Lower leg skin (tissue), 4 donors: ENCODE measurements at regions not wholly inside any gene's neighbourhood (a gene's known extent, or its start where the extent isn't known, plus 50 kb on each side); places are given as distances from the start of the nearest gene placed in this dataset.
"Not testable (repeated sequence)": the region's sequence is repeated elsewhere in the genome, so short reads cannot be mapped to it uniquely, and the experiment has no call there.

Experiments used
- DNase-seq, 2 donors: peaks; one replicate each; pipeline ENCODE4 v3.0.0-alpha.2; 2019; ENCODE audit warnings: low spot score in 2 of 2
- H3K4me3 ChIP-seq: fragments of 200-600 bp; sonication (generic); 2 replicates; pipeline ENCODE4 v1.5.1; 2017; ENCODE audit warnings: mild to moderate bottlenecking, low read depth; ENCODE audit not compliant: poor library complexity, severe bottlenecking
- POLR2A ChIP-seq, 2 donors: fragments of 450-650 bp; IDR thresholded peaks; one replicate each; pipeline ENCODE4 v1.6.1; 2016 to 2017; ENCODE audit warnings: antibody characterized with exemption in 2 of 2, mild to moderate bottlenecking in 1 of 2, moderate library complexity in 1 of 2
- WGBS, 2 donors: methylation state at CpG; one replicate each; pipeline ENCODE4 v1.1.5; 2018; 5-methylcytosine and 5-hydroxymethylcytosine counted together
- intact Hi-C: fragments of 100-400 bp; cut with DNase I; formaldehyde crosslinking; loops from one replicate; pipeline ENCODE4 v1.15.0; 2023; ENCODE audit warnings: low total_unique reads
- TF ChIP-seq, protein P1 (sequence below), 3 donors: fragments of 450-650 bp; IDR thresholded peaks; one replicate each; pipeline ENCODE4 v1.5.1; 2016; ENCODE audit warnings: antibody characterized with exemption in 3 of 3, mild to moderate bottlenecking in 3 of 3, moderate library complexity in 2 of 3

- DNase-seq: peak in 1 of 2 donors; percentile 52
- intact Hi-C loops: no loop called here
- 64 to 69% methylated on average over 3 of the region's 3 CpGs for WGBS, 2 donors
- no peak for TF ChIP-seq POLR2A (IDR thresholded peaks at IDR 0.05)
- TF ChIP-seq, protein P1, sequence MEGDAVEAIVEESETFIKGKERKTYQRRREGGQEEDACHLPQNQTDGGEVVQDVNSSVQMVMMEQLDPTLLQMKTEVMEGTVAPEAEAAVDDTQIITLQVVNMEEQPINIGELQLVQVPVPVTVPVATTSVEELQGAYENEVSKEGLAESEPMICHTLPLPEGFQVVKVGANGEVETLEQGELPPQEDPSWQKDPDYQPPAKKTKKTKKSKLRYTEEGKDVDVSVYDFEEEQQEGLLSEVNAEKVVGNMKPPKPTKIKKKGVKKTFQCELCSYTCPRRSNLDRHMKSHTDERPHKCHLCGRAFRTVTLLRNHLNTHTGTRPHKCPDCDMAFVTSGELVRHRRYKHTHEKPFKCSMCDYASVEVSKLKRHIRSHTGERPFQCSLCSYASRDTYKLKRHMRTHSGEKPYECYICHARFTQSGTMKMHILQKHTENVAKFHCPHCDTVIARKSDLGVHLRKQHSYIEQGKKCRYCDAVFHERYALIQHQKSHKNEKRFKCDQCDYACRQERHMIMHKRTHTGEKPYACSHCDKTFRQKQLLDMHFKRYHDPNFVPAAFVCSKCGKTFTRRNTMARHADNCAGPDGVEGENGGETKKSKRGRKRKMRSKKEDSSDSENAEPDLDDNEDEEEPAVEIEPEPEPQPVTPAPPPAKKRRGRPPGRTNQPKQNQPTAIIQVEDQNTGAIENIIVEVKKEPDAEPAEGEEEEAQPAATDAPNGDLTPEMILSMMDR (IDR thresholded peaks at IDR 0.05): no peak
- no peak overlapping the region for H3K4me3 ChIP-seq
These were observed 204.7 kb downstream of the MATN1 start for GRCh38 chr1:30518696-30519095.

DNA sequence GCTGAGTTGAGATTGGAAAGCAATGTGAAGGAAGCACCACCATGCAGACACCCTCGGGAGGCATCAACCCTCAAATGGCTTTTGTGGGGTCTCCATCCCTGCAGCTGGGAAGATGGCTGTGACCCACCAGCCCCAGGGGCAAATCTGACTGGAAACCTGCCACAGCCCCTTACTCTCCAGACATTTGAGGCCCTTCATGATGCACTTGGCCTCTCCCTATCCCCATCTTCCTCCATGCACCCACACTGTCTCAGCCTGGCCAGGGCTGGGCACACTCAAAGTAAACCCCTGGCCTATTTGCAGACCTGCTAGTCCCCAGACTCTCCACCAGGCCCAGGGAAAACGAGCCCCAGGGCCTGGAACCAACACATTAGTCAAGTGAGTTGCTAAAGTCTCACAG lies 205.2 kb downstream of the MATN1 start:
- TF ChIP-seq POLR2A (IDR thresholded peaks at IDR 0.05): no peak
- TF ChIP-seq, protein P1 (IDR thresholded peaks at IDR 0.05): no peak
- intact Hi-C loops: no loop called here
- WGBS, 2 donors: 58 to 79% methylated on average over 2 of the region's 2 CpGs
- no peak overlapping the region for H3K4me3 ChIP-seq
- peak in 1 of 2 donors; percentile 46 for DNase-seq

- 90 to 92% methylated on average over 6 of the region's 6 CpGs for WGBS, 2 donors
- peak in 1 of 2 donors; percentile 6 for DNase-seq
- H3K4me3 ChIP-seq, intact Hi-C loops: not testable (repeated sequence)
These were observed 205.7 kb downstream of the MATN1 start for GRCh38 chr1:30517666-30518065.

DNA sequence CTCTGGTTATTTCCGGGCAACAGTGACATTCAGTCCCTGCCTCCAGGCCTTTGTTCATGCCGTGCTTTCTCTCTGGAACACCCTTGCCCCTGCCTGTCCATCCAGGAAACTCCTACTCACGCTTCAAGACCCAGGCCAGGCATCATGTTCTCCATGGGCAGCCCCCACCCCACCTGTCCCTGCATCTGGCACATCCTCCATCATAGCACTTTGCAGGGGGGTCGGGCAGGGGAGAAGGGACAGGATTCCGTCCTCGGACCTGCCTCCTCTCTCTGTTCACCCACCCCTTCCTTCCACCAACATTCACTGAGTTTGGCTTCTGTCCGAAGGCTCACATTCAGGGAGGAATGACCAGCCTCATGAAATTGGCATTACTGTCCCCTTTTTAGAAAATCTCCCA lies 206.1 kb downstream of the MATN1 start:
- WGBS, 2 donors: 81 to 83% methylated on average over 7 of the region's 7 CpGs
- intact Hi-C loops: not testable (repeated sequence)
- DNase-seq: peak in 1 of 2 donors; percentile 79

GRCh38 chr1:30516485-30516858 lies 206.9 kb downstream of the MATN1 start:
- TF ChIP-seq, protein P1 (IDR thresholded peaks at IDR 0.05): no peak
- TF ChIP-seq POLR2A (IDR thresholded peaks at IDR 0.05): no peak
- peak in 1 of 2 donors; percentile 37 for DNase-seq
- H3K4me3 ChIP-seq: no peak overlapping the region
- intact Hi-C loops: no loop called here
- 82 to 93% methylated on average over 4 of the region's 4 CpGs for WGBS, 2 donors

More for the DNA sequence above, 206.1 kb downstream of the MATN1 start:
- H3K4me3 ChIP-seq: not testable (repeated sequence)

GRCh38 chr1:30515755-30516484 lies 207.5 kb downstream of the MATN1 start:
- intact Hi-C loops: no loop called here
- DNase-seq: peak in 1 of 2 donors; percentile 66
- WGBS, 2 donors: 72 to 73% methylated on average over 10 of the region's 10 CpGs

More at GRCh38 chr1:30515755-30516484, 207.5 kb downstream of the MATN1 start:
- no peak for TF ChIP-seq POLR2A (IDR thresholded peaks at IDR 0.05)
- TF ChIP-seq, protein P1 (IDR thresholded peaks at IDR 0.05): no peak
- H3K4me3 ChIP-seq: no peak overlapping the region
